GM21367 (cell line): ENCODE measurements at regions not wholly inside any gene's neighbourhood (a gene's known extent, or its start where the extent isn't known, plus 50 kb on each side); places are given as distances from the start of the nearest gene placed in this dataset.
"Not testable (repeated sequence)": the region's sequence is repeated elsewhere in the genome, so short reads cannot be mapped to it uniquely, and the experiment has no call there.

Source experiments
- ATAC-seq: cut with Tn5 transposase; IDR thresholded peaks from one replicate; pipeline ENCODE4 v1.9.1; 2021; ENCODE audit not compliant: unreplicated experiment

DNA sequence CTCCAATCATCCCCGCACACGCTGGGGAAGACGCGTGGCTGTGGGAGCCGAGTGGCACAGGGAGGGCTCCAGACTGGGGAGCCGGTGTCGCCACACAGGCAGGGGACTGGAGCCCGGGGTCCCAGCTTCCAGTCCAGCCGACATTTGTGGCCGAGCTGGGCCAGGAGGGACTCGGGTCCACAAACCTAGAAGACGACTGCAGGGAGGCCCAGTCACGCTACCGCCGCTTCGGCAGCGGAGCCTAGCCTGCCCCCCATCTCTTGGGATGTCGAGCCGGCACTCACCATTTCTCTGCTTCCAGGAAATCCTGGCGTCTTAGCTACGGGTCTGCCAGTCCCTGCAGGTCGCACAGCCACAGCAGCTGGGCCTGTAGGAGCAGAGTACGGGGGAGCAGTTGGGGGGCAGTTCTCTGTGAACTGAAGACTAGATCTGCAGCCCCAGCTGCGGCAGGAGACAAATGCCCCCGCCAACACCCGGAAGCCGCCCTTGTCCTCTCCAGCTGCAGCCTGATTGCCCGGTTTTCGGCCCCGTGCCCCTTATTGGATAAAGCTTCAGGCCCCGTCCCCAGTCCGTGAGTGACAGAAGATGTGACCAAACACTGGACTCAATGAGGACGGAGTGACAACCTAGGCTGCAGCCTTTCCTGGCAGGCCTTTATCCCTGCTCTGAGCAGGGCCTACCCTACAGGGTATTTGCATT lies 270.7 kb downstream of the ZNF33B start:
- ATAC-seq = peak; percentile 93

DNA sequence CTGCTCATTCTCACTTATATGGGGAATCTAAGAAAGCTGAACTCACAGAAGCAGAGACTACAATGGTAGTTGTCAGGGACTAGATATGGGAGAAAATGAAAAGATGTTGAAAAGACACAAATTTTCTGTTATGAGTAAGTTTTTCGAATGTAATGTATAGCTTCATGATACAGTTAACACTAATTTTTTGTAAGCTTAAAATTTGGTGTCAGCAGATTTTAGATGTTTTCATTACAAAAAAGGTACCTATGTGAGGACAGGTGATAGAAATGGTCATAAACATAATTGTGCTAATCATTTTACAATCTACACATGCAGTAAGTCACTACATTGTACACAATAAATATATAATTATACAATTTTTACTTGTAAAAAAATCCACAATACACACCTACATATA lies 286.6 kb downstream of the ZNF33B start:
- no peak for ATAC-seq

GRCh38 chr10:42336593-42337337 lies 301.6 kb downstream of the ZNF33B start:
- ATAC-seq = not testable (repeated sequence)

DNA sequence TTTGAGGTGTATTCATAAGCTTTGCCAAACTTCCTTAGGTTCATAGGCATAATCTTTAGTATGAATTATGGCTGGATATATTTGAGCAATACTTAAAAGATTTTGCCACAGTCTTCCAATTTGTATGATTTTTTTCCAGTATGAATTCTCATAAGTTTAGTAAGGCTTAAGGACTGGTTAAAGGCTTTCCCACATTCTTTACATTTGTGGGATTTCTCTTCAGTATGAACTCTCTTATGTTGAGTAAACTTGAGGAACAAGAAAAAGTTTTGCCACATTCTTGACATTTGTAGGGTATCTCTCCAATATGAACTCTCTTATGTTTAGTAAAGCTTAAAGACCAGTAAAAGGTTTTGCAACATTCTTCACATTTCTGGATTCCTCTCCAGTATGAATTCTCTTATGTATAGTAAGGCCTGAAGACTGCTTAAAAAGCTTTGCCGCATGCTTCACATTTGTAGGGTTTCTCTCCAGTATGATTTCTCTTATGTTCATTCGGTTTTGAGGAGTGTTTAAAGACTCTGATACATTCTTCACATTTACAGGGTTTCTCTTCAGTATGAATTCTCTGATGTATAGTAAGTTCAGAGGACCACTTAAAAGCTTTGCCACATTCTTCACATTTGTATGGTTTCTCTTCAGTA lies 302.6 kb downstream of the ZNF33B start:
- not testable (repeated sequence) for ATAC-seq

GRCh38 chr10:42304341-42304740 lies 334.0 kb downstream of the ZNF33B start:
- no peak for ATAC-seq

DNA sequence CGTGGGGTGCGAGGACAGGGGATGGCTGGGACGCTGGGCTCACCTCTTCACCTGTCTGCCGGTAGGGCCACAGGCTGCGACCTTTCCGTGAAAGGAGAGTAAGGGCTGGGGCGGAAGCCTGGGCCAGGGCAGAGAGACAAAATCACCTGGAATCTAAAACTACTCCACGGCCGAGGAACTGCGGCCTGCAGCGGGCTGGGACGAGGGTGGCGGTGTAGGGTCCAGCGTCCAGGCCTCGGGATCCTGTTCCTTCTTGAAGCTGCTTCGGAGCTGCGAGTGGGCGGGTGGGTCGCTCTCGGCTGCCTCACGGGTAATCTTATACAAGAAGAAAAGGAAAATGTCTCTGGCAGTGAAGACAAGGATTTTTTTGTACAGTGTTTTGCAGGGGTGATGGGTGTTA lies 356.5 kb downstream of the ZNF33B start:
- ATAC-seq = not testable (repeated sequence)

GRCh38 chr10:42269788-42270187 lies 368.6 kb downstream of the ZNF33B start:
- not testable (repeated sequence) for ATAC-seq

GRCh38 chr10:42263259-42263658 lies 375.1 kb downstream of the ZNF33B start:
- ATAC-seq = not testable (repeated sequence)

DNA sequence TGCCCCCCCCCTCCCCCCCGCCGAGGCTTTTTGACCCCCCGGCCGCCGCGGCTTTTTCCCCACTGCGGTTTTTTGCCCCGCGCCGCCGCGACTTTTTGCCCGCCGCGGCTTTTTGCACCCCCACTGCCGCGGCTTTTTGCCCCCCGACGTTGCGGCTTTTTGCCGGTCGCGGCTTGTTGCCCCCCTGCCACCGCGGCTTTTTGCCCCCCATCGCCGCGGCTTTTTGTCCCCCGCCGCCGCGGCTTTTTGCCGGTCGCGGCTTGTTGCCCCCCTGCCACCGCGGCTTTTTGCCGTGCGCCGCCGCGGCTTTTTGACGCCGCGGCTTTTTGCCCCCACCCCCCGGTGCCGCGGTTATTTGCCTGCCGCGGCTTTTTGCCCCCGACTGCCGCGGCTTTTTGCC lies 395.4 kb downstream of the ZNF33B start:
- not testable (repeated sequence) for ATAC-seq

GRCh38 chr10:42242135-42242805 lies 396.1 kb downstream of the ZNF33B start:
- ATAC-seq = no peak

DNA sequence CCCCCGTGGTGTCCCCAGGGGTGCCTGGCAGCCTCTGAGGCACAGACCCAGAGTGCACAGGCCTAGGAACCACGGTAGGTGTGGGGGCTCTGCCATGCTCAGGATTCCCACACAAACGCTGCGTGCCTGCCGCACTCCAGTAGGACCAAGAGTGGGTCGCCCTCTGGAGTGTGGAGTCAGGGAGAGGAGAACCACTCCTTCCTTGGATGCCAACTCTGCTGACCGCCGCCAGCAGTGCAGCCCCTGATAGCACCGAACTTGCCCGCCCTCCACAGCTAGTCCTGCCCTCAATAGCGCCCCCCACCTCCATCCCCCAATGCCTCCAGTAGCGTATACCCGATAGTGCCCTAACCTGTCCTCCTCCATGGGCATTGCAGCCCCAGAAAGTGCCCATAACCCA lies 402.0 kb downstream of the ZNF33B start:
- not testable (repeated sequence) for ATAC-seq

DNA sequence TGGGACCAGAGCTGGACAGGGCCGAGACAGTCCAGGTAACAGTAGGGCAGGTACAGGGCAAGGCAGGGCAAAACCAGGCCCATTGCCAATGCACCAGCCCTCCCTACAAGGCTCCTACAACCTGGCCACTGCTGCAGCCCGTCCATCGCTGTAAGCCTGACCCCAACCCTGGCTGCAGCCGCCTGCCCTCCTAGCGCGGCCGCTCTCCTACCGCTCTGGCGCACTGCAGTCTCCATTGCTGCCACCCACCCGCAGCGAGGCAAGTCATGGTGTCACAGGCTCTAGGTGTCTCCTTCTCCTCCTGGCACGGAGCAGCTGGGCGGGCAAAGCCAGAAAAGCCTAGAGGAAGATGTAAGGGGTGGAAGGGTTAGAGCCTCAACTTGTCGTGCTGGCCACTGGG lies 402.6 kb downstream of the ZNF33B start:
- ATAC-seq = not testable (repeated sequence)

DNA sequence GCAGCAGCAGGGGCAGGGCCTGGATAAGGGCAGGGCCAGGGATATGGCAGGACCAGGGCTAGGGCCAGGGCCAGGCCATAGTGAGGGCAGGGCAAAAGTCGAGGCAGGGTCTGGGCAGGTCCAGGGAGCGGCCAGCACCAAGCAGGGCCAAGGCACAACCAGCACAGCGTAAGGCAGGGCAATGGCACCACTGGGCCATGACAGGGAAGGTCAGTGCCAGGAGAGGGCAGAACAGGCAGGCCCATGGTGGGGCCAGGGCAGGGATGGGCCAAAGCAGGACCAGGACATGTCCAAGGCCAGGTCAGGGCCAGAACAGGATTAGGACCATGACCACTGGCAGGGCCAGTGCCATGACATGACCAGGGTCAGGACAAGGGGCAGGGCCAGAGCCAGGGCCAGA lies 403.1 kb downstream of the ZNF33B start:
- not testable (repeated sequence) for ATAC-seq

GRCh38 chr10:42234506-42234905 lies 403.9 kb downstream of the ZNF33B start:
- ATAC-seq = not testable (repeated sequence)

- ATAC-seq = not testable (repeated sequence)
Observed at GRCh38 chr10:42233461-42234206, 404.7 kb downstream of the ZNF33B start.

GRCh38 chr10:42232955-42233354 lies 405.4 kb downstream of the ZNF33B start:
- not testable (repeated sequence) for ATAC-seq

- ATAC-seq = not testable (repeated sequence)
Observed at GRCh38 chr10:42230812-42231211, 407.6 kb downstream of the ZNF33B start.

- not testable (repeated sequence) for ATAC-seq
Observed at GRCh38 chr10:42230115-42230514, 408.3 kb downstream of the ZNF33B start.

DNA sequence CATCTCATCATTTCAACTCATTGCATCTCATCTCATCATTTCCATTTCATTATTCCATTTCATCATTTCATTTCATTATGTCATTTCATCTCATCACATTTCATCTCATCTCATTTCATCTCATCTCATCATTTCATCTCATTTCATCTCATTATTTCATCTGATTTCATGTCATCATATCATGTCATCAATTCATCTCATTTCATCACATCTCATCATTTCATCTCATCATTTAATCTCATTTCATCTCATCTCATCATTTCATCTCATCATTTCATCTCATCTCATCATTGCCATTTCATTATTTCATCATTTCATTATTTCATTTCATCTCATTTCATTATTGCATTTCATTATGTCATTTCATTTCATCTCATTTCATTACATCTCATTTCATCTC lies 410.5 kb downstream of the ZNF33B start:
- ATAC-seq = not testable (repeated sequence)

GRCh38 chr10:42193588-42193987 lies 444.8 kb downstream of the ZNF33B start:
- ATAC-seq = not testable (repeated sequence)
